ENCODE measurements at regions not wholly inside any gene's neighbourhood (a gene's known extent, or its start where the extent isn't known, plus 50 kb on each side); places are given as distances from the start of the nearest gene placed in this dataset.

- TF ChIP-seq, protein P1, sequence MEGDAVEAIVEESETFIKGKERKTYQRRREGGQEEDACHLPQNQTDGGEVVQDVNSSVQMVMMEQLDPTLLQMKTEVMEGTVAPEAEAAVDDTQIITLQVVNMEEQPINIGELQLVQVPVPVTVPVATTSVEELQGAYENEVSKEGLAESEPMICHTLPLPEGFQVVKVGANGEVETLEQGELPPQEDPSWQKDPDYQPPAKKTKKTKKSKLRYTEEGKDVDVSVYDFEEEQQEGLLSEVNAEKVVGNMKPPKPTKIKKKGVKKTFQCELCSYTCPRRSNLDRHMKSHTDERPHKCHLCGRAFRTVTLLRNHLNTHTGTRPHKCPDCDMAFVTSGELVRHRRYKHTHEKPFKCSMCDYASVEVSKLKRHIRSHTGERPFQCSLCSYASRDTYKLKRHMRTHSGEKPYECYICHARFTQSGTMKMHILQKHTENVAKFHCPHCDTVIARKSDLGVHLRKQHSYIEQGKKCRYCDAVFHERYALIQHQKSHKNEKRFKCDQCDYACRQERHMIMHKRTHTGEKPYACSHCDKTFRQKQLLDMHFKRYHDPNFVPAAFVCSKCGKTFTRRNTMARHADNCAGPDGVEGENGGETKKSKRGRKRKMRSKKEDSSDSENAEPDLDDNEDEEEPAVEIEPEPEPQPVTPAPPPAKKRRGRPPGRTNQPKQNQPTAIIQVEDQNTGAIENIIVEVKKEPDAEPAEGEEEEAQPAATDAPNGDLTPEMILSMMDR (IDR thresholded peaks at IDR 0.05): no peak
These were observed 262.1 kb downstream of the UACA start for GRCh38 chr15:70501121-70501727.

GRCh38 chr15:70499791-70500190, 263.6 kb downstream of the UACA start:
- TF ChIP-seq, protein P1 (IDR thresholded peaks at IDR 0.05): no peak

DNA sequence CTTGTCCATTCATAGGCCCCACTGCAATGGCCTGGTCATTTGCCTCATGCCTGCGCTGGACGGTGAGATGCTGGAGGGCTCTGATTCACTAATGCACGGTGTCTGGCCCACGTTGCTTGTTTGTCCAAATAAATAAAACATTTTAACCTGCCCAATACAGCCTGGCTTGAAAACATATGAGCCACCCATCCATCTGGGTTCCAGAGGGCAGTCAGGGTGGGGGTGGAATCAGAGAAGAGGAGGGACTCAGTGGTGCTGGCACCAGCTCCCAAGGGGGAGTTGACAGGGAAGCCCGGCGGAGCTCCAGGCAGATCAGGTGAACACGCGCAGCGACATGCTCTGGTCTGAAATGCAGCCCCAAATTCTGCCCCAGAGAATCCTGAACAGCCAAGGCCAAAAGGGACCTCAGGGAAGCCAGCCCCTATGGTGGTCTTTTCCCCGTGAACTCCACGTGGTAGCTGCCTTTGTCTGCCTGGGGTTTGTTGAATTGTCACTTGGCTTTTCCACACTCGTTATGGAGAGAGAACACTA, 265.2 kb downstream of the UACA start:
- TF ChIP-seq, protein P1 (IDR thresholded peaks at IDR 0.05): no peak

DNA sequence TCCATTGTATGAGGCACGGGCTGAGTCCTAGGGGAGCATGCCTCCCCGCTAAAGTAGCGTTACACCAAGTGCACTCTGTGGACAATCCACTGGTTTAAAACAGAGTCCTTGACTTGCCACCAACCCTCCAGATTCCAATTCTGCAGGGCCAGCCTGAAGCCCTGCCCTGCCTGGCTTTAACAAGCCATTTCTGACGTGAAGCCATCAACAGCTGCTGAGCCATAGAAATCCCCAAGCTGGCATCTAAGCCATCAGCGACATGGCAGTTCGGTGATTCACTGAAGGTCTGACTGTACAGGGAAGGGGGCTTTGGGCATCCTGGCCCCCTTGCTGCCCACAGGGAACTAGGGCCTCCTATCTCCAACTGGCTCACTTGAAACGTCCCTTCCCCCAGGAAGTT, 265.7 kb downstream of the UACA start:
- TF ChIP-seq, protein P1 (IDR thresholded peaks at IDR 0.05): no peak

DNA sequence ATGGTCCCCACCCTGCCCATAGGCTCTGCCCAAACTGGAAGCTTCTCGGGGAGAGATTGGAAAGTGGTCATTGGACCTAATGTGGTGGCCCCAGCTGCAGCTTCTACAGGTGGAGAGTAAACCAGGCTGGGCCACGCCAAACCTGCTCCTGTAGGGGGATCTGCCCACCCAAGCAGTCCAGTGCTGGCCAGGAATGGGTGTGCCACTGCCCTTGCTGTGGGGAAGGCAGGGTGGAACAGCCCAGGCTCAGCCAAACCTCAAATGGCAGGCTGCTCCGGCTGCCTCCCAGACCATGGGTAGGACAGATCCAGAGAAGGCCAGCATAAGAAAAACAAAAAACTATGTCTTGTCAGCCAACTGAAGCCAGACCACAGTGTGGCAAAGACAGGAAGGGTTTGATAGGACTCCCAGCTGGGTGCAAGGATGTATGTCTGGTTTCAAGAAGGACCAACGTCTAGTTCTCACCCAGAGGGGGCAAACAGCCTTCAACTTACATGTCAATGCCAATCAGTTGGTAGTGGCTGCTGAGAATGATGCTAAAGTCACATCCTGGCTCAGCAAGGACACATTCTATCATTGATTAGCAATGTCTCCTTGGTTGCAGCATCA, 267.3 kb downstream of the UACA start:
- TF ChIP-seq, protein P1 (IDR thresholded peaks at IDR 0.05): no peak

- TF ChIP-seq, protein P1 (IDR thresholded peaks at IDR 0.05): no peak
These were observed 268.3 kb downstream of the UACA start for GRCh38 chr15:70494852-70495571.

- TF ChIP-seq, protein P1 (IDR thresholded peaks at IDR 0.05): no peak
These were observed 268.9 kb downstream of the UACA start for GRCh38 chr15:70494517-70494851.

All from LNCAP (cell line).